ENCODE measurements at regions not wholly inside any gene's neighbourhood (a gene's known extent, or its start where the extent isn't known, plus 50 kb on each side); places are given as distances from the start of the nearest gene placed in this dataset.
"Not testable (repeated sequence)": the region's sequence is repeated elsewhere in the genome, so short reads cannot be mapped to it uniquely, and the experiment has no call there.

DNA sequence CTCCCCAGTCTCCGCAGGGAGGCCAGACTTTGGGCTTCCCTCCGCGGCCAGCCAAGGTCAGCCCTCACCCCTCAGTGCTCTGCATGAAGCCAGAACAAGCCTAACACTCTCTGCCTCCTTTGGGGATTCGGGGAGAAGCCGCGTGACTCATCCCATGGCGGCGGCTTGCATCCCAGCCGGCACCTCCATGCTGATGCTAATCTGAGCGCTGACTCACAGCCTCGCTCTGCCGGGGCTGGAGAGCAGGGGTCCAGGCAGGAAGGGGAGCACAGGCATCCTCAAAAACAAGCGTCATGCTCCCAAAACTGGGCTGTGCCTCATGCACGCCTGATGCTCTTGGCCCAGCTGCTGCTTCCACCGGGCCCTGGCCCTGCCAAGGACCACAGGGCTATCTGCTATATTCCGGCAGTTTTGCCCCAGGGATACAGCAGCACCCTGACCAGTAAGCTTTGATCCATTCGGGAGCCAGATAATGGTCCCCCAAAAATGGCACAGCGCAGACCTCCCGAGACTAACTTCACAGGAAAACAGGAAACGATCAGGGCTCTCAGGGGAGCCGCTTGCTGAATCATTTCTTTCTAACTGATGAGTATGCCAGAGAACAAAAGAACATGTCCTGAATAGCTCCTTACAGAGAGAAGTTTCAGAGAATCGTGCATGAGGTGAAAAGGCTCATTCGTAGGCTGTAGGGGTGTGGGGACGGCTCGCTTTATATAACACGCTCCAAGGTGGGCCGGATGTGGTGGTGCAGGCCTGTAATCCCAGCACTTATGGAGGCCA, 254.4 kb upstream of the USP9Y start:
- not testable (repeated sequence) for H2AFZ ChIP-seq (ENCODE audit: low read length, unreplicated experiment); H3K36me3 ChIP-seq (ENCODE audit: insufficient read depth, low read length); H3K4me1 ChIP-seq (ENCODE audit: control insufficient read depth, insufficient read depth, low read length, unreplicated experiment); H3K4me3 ChIP-seq (ENCODE audit: low read depth, low read length); H3K27me3 ChIP-seq (ENCODE audit: insufficient read depth, low read length); H3K79me2 ChIP-seq (ENCODE audit: control insufficient read depth, insufficient read depth, low read length, unreplicated experiment); H3K27ac ChIP-seq (ENCODE audit: low read depth, low read length)

- not testable (repeated sequence) for H3K27me3 ChIP-seq (ENCODE audit: insufficient read depth, low read length); H3K36me3 ChIP-seq (ENCODE audit: insufficient read depth, low read length); H3K4me3 ChIP-seq (ENCODE audit: low read depth, low read length); H2AFZ ChIP-seq (ENCODE audit: low read length, unreplicated experiment); H3K4me1 ChIP-seq (ENCODE audit: control insufficient read depth, insufficient read depth, low read length, unreplicated experiment); H3K27ac ChIP-seq (ENCODE audit: low read depth, low read length); H3K79me2 ChIP-seq (ENCODE audit: control insufficient read depth, insufficient read depth, low read length, unreplicated experiment)
These were observed 252.5 kb upstream of the USP9Y start for GRCh38 chrY:12448561-12448960.

DNA sequence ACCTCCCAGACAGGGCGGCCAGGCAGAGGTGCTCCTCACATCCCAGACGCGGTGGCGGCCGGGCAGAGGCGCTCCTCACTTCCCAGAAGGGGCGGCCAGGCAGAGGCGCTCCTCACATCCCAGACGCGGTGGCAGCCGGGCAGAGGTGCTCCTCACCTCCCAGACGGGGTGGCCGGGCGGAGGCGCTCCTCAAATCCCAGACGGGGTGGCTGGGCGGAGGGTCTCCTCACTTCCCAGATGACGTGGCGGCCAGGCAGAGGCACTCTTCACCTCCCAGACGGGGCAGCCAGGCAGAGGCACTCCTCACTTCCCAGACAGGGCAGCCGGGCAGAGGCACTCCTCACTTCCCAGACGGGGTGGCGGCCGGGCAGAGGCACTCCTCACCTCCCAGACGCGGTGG, 247.7 kb upstream of the USP9Y start:
- not testable (repeated sequence) for H2AFZ ChIP-seq (ENCODE audit: low read length, unreplicated experiment); H3K36me3 ChIP-seq (ENCODE audit: insufficient read depth, low read length); H3K27me3 ChIP-seq (ENCODE audit: insufficient read depth, low read length); H3K4me1 ChIP-seq (ENCODE audit: control insufficient read depth, insufficient read depth, low read length, unreplicated experiment); H3K79me2 ChIP-seq (ENCODE audit: control insufficient read depth, insufficient read depth, low read length, unreplicated experiment); H3K27ac ChIP-seq (ENCODE audit: low read depth, low read length); H3K4me3 ChIP-seq (ENCODE audit: low read depth, low read length)

GRCh38 chrY:12459965-12460364, 241.1 kb upstream of the USP9Y start:
- Histone ChIP-seq H3K36me3 (ENCODE audit: insufficient read depth, low read length) (no peaks in the 10 kb centered on the region), H2AFZ (ENCODE audit: low read length, unreplicated experiment) (no peak overlapping the region), H3K79me2 (ENCODE audit: control insufficient read depth, insufficient read depth, low read length, unreplicated experiment) (no peaks in the 10 kb centered on the region), H3K27me3 (ENCODE audit: insufficient read depth, low read length) (no peaks in the 10 kb centered on the region), H3K4me3 (ENCODE audit: low read depth, low read length) (no peak overlapping the region), H3K27ac (ENCODE audit: low read depth, low read length) (no peak overlapping the region), H3K4me1 (ENCODE audit: control insufficient read depth, insufficient read depth, low read length, unreplicated experiment) (no peaks in the 10 kb centered on the region)

DNA sequence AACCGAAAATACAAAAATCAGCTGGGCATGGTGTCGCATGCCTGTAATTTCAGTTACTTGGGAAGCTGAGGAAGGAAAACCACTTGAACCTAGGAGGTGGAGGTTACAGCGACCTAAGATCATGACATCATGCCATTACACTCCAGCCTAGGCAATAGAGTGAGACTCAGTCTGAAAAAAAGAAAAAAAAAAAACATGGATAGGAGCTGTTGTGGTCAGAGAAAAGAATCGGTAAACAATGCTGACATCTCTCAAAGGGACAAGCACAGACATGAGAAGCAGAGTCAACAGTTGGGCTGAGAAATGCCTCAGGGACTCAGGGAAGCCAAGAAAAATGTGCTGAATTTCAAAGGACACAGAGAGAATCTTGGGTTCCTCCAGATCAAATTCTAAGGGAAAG, 236.9 kb upstream of the USP9Y start:
- no peak overlapping the region for H2AFZ ChIP-seq (ENCODE audit: low read length, unreplicated experiment)
- no peak overlapping the region for H3K27ac ChIP-seq (ENCODE audit: low read depth, low read length)
- no peaks in the 10 kb centered on the region for H3K79me2 ChIP-seq (ENCODE audit: control insufficient read depth, insufficient read depth, low read length, unreplicated experiment)
- H3K36me3 ChIP-seq (ENCODE audit: insufficient read depth, low read length): no peaks in the 10 kb centered on the region
- H3K4me1 ChIP-seq (ENCODE audit: control insufficient read depth, insufficient read depth, low read length, unreplicated experiment): no peaks in the 10 kb centered on the region
- no peaks in the 10 kb centered on the region for H3K27me3 ChIP-seq (ENCODE audit: insufficient read depth, low read length)
- H3K4me3 ChIP-seq (ENCODE audit: low read depth, low read length): no peak overlapping the region

DNA sequence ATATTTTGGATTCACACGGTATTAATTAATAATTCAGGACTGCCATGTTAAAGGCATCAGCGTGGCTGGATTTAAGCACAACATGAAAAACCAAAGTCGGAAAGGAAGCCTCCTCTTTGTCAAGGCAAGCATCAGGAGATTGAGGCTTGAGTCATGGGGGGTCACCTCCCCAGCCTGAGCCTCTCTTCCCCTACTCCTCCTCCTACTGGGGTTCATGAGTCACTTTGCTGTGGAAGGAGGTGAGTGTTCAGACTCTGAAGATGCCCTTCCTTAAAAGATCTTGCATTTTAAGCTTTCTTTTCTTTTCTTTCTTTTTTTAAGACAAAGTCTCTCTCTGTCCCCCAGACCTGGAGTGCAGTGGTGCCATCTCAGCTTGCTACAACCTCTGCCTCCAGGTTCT, 235.3 kb upstream of the USP9Y start:
- Histone ChIP-seq H3K27me3 (ENCODE audit: insufficient read depth, low read length) (no peaks in the 10 kb centered on the region), H3K4me3 (ENCODE audit: low read depth, low read length) (no peak overlapping the region), H3K79me2 (ENCODE audit: control insufficient read depth, insufficient read depth, low read length, unreplicated experiment) (no peaks in the 10 kb centered on the region), H2AFZ (ENCODE audit: low read length, unreplicated experiment) (no peak overlapping the region), H3K27ac (ENCODE audit: low read depth, low read length) (no peak overlapping the region), H3K36me3 (ENCODE audit: insufficient read depth, low read length) (no peaks in the 10 kb centered on the region), H3K4me1 (ENCODE audit: control insufficient read depth, insufficient read depth, low read length, unreplicated experiment) (no peaks in the 10 kb centered on the region)

DNA sequence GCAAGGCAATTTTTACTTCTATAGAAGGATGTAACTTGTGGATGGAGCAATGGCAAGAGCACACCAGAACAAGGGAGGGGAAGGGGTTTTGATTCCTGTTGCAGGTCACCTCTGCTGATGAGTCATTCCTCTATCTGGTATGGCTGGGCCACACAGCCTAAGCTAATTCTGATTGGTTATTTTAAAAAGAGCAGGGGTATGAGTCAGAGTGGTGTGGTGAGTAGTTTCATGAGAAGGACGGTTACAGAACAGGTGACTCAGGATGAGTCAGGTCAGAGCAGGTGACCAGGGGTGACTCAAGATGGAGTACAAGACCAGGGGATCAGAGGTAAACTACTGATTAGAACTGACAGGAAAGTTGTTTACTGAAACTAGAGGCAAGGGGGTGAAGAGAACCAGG, 231.9 kb upstream of the USP9Y start:
- Histone ChIP-seq H3K27ac (ENCODE audit: low read depth, low read length) (no peak overlapping the region), H3K36me3 (ENCODE audit: insufficient read depth, low read length) (no peaks in the 10 kb centered on the region), H3K4me1 (ENCODE audit: control insufficient read depth, insufficient read depth, low read length, unreplicated experiment) (no peaks in the 10 kb centered on the region)

GRCh38 chrY:12474472-12474871, 226.6 kb upstream of the USP9Y start:
- no peak overlapping the region for H3K4me3 ChIP-seq (ENCODE audit: low read depth, low read length)
- no peaks in the 10 kb centered on the region for H3K27me3 ChIP-seq (ENCODE audit: insufficient read depth, low read length)
- no peaks in the 10 kb centered on the region for H3K79me2 ChIP-seq (ENCODE audit: control insufficient read depth, insufficient read depth, low read length, unreplicated experiment)
- H3K36me3 ChIP-seq (ENCODE audit: insufficient read depth, low read length): no peaks in the 10 kb centered on the region
- H2AFZ ChIP-seq (ENCODE audit: low read length, unreplicated experiment): no peak overlapping the region
- H3K27ac ChIP-seq (ENCODE audit: low read depth, low read length): no peak overlapping the region
- H3K4me1 ChIP-seq (ENCODE audit: control insufficient read depth, insufficient read depth, low read length, unreplicated experiment): no peaks in the 10 kb centered on the region

More for the DNA sequence above, 231.9 kb upstream of the USP9Y start:
- Histone ChIP-seq H3K4me3 (ENCODE audit: low read depth, low read length) (no peak overlapping the region), H3K27me3 (ENCODE audit: insufficient read depth, low read length) (no peaks in the 10 kb centered on the region), H3K79me2 (ENCODE audit: control insufficient read depth, insufficient read depth, low read length, unreplicated experiment) (no peaks in the 10 kb centered on the region), H2AFZ (ENCODE audit: low read length, unreplicated experiment) (no peak overlapping the region)

- H3K27me3 ChIP-seq (ENCODE audit: insufficient read depth, low read length): no peaks in the 10 kb centered on the region
- H3K4me1 ChIP-seq (ENCODE audit: control insufficient read depth, insufficient read depth, low read length, unreplicated experiment): no peaks in the 10 kb centered on the region
- H3K79me2 ChIP-seq (ENCODE audit: control insufficient read depth, insufficient read depth, low read length, unreplicated experiment): no peaks in the 10 kb centered on the region
- H2AFZ ChIP-seq (ENCODE audit: low read length, unreplicated experiment): no peak overlapping the region
- no peaks in the 10 kb centered on the region for H3K36me3 ChIP-seq (ENCODE audit: insufficient read depth, low read length)
- no peak overlapping the region for H3K27ac ChIP-seq (ENCODE audit: low read depth, low read length)
- no peak overlapping the region for H3K4me3 ChIP-seq (ENCODE audit: low read depth, low read length)
These were observed 221.6 kb upstream of the USP9Y start for GRCh38 chrY:12479382-12479781.

DNA sequence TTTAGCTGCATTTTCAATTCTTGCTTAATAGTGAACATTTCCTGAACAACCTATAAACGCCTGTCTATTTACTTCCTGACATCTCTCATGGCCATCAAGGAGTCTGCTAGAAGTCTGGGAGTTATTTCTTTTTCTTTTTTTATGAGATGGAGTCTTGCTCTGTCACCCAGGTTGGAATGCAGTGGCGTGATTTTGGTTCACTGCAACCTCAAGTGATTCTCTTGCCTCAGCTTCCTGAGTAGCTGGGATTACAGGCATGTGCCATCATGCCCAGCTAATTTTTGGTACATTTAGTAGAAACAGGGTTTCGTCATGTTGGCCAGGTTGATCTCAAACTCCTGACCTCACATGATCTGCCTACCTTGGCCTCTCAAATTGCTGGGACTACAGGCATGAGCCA, 217.6 kb upstream of the USP9Y start:
- Histone ChIP-seq H3K4me1 (ENCODE audit: control insufficient read depth, insufficient read depth, low read length, unreplicated experiment) (no peaks in the 10 kb centered on the region), H3K27ac (ENCODE audit: low read depth, low read length) (no peak overlapping the region), H3K36me3 (ENCODE audit: insufficient read depth, low read length) (no peaks in the 10 kb centered on the region), H3K4me3 (ENCODE audit: low read depth, low read length) (no peak overlapping the region), H3K27me3 (ENCODE audit: insufficient read depth, low read length) (no peaks in the 10 kb centered on the region), H2AFZ (ENCODE audit: low read length, unreplicated experiment) (no peak overlapping the region), H3K79me2 (ENCODE audit: control insufficient read depth, insufficient read depth, low read length, unreplicated experiment) (no peaks in the 10 kb centered on the region)

GRCh38 chrY:12490558-12491209, 210.3 kb upstream of the USP9Y start:
- Histone ChIP-seq H3K27me3 (ENCODE audit: insufficient read depth, low read length) (no peaks in the 10 kb centered on the region), H3K79me2 (ENCODE audit: control insufficient read depth, insufficient read depth, low read length, unreplicated experiment) (no peaks in the 10 kb centered on the region), H3K4me3 (ENCODE audit: low read depth, low read length) (no peak overlapping the region), H2AFZ (ENCODE audit: low read length, unreplicated experiment) (no peak overlapping the region), H3K36me3 (ENCODE audit: insufficient read depth, low read length) (no peaks in the 10 kb centered on the region), H3K27ac (ENCODE audit: low read depth, low read length) (no peak overlapping the region), H3K4me1 (ENCODE audit: control insufficient read depth, insufficient read depth, low read length, unreplicated experiment) (no peaks in the 10 kb centered on the region)
